ENCODE measurements at regions not wholly inside any gene's neighbourhood (a gene's known extent, or its start where the extent isn't known, plus 50 kb on each side); places are given as distances from the start of the nearest gene placed in this dataset.

- DNase-seq = no peak
Measured at GRCh38 chr15:77727635-77728304, 95.1 kb upstream of the LINGO1 start.

- DNase-seq = no peak
Measured at GRCh38 chr15:77724715-77725114, 92.0 kb upstream of the LINGO1 start.

GRCh38 chr15:77723756-77724155 lies 91.0 kb upstream of the LINGO1 start:
- DNase-seq = no peak

- no peak for DNase-seq
Measured at GRCh38 chr15:77722759-77723460, 90.2 kb upstream of the LINGO1 start.

GRCh38 chr15:77721963-77722362 lies 89.3 kb upstream of the LINGO1 start:
- DNase-seq = no peak

- DNase-seq = no peak
Measured at GRCh38 chr15:77720655-77721054, 87.9 kb upstream of the LINGO1 start.

GRCh38 chr15:77720173-77720572 lies 87.5 kb upstream of the LINGO1 start:
- DNase-seq = no peak

GRCh38 chr15:77719450-77719849 lies 86.7 kb upstream of the LINGO1 start:
- DNase-seq = no peak

- DNase-seq = no peak
Measured at GRCh38 chr15:77717333-77717990, 84.8 kb upstream of the LINGO1 start.

GRCh38 chr15:77716632-77717332 lies 84.1 kb upstream of the LINGO1 start:
- no peak for DNase-seq

GRCh38 chr15:77715860-77716259 lies 83.1 kb upstream of the LINGO1 start:
- DNase-seq = no peak

- no peak for DNase-seq
Measured at GRCh38 chr15:77715051-77715450, 82.3 kb upstream of the LINGO1 start.

- DNase-seq = no peak
Measured at GRCh38 chr15:77714555-77714954, 81.8 kb upstream of the LINGO1 start.

- DNase-seq = no peak
Measured at GRCh38 chr15:77714023-77714422, 81.3 kb upstream of the LINGO1 start.

- no peak for DNase-seq
Measured at GRCh38 chr15:77713281-77713680, 80.6 kb upstream of the LINGO1 start.

- no peak for DNase-seq
Measured at GRCh38 chr15:77712438-77712837, 79.7 kb upstream of the LINGO1 start.

GRCh38 chr15:77710637-77711036 lies 77.9 kb upstream of the LINGO1 start:
- no peak for DNase-seq

- DNase-seq = no peak
Measured at GRCh38 chr15:77710206-77710605, 77.5 kb upstream of the LINGO1 start.

- DNase-seq = no peak
Measured at GRCh38 chr15:77709135-77709886, 76.6 kb upstream of the LINGO1 start.

- no peak for DNase-seq
Measured at GRCh38 chr15:77706482-77707244, 74.0 kb upstream of the LINGO1 start.

- DNase-seq = no peak
Measured at GRCh38 chr15:77702211-77702957, 69.7 kb upstream of the LINGO1 start.

Data from CD4-positive, alpha-beta T cell treated with Interleukin-17A for 1 hour (primary cell).